Eye (tissue), 1 donor: ENCODE measurements at regions not wholly inside any gene's neighbourhood (a gene's known extent, or its start where the extent isn't known, plus 50 kb on each side); places are given as distances from the start of the nearest gene placed in this dataset.
A peak's percentile ranks its signal among the peaks of the same experiment; 100 is the strongest.

Experiments used
- DNase-seq: peaks from one replicate; pipeline ENCODE4 v3.0.0-alpha.2; 2015

GRCh38 chr3:104810896-104811295, 555.8 kb upstream of the ALCAM start:
- DNase-seq = no peak

GRCh38 chr3:104816008-104816407, 550.7 kb upstream of the ALCAM start:
- DNase-seq = no peak

- no peak for DNase-seq
Measured at GRCh38 chr3:104816716-104817115, 550.0 kb upstream of the ALCAM start.

DNA sequence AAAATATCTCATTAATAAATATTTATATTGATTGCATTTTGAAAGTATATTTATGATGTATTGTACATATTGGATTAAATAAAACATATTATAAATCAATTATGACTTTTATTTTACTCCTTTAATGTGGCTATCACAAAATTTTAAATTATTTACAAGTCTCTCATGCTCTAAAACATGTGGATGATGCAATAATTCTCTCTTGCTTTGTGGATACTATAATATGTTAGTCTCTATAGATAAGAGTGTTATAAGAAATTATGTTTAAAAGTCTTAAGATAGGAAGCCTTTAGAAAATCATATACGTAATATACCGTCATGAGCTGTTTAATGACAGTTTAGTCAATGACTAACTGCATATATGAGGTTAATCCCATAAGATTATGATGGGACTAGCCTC, 547.4 kb upstream of the ALCAM start:
- DNase-seq = no peak

DNA sequence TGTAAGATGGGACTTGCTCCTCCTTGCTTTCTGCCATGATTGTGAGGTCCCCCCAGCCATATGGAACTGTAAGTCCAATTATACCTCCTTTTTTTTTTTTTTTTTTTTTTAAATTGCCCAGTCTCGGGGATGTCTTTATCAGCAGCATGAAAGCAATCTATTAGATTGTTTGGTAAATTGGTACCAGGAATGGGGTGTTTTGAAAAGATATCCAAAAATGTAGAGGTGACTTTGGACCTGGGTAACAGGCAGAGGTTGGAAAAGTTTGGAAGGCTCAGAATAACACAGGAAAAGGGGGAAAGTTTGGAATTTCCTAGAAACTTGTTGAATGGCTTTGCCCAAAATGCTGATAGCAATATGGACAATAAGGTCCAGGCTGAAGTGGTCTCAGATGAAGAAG, 545.8 kb upstream of the ALCAM start:
- no peak for DNase-seq

- DNase-seq = peak; percentile 74
Measured at GRCh38 chr3:104825116-104825515, 541.6 kb upstream of the ALCAM start.

GRCh38 chr3:104831071-104831470, 535.6 kb upstream of the ALCAM start:
- DNase-seq = no peak

- DNase-seq = no peak
Measured at GRCh38 chr3:104832530-104832929, 534.2 kb upstream of the ALCAM start.

DNA sequence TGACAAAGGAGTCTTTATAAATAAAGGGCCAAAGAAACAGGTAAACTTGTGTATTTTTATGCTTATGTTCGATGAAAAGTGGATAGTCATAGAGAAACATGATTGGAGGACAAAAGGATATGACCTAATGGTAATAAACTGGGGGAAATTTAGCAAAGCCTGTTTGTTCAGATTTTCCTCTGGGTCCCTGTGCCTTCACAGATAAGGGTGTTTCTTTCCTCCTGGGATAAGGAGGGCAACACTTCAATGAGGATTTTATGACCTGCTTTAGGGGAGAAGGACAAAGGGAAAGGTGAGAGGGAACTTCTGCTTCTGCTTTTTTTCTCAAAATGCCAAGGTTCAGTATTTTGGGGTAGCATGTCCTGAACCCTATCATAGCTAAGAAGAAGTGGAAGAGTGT, 531.3 kb upstream of the ALCAM start:
- DNase-seq = no peak

DNA sequence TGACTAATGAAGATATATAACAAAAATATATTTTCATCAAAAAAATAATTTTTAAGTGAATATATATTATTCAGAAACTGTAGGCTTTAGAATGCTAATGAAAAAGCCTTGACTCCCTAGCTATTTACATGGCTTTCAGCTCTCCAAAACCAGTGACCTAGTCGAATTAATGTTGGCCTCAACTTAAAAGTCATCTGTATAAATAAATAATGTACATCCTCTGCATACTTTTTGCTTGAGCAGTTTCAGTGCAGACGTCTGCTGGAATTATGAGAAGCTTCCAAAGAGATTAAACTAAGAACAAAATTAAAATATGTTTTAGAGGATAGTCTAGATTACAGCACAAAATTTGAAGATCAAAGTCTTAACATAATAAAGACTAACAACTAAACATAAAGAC, 520.4 kb upstream of the ALCAM start:
- DNase-seq = peak; percentile 19

DNA sequence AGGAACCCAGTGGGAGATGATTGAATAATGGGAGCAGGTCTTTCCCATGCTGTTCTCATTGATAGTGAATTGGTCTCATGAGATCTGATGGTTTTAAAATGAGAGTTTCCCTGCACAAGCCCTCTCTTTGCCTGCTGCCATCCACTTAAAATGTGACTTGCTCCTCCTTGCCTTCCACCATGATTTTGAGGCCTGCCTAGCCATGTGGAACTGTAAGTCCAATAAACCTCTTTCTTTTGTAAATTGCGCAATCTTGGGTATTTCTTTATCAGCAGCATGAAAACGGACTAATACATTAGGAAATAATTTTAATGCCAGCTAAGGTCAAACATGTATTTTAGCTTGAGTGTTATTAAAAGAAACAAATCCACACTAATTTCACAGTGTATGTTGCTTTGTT, 517.6 kb upstream of the ALCAM start:
- DNase-seq = no peak

DNA sequence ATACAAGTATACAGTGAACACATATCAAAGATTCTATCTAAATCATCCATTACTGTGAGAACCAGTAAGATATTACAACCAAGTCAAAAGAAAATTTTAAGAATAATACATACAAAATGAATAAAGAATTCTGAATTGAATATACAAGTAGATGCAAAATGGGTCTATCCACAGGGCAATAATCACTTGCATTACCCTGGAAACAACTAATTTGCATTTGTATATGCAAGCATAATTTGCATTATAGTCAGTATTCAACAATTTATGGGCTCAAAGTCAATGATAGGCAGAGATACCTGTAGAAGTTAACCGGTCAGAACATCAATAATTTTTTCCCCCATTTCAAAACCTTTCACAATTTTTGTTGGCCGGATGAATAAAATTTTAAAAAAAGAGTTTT, 512.2 kb upstream of the ALCAM start:
- DNase-seq = no peak

GRCh38 chr3:104855702-104856101, 511.0 kb upstream of the ALCAM start:
- no peak for DNase-seq

GRCh38 chr3:104856741-104857140, 510.0 kb upstream of the ALCAM start:
- DNase-seq = no peak

DNA sequence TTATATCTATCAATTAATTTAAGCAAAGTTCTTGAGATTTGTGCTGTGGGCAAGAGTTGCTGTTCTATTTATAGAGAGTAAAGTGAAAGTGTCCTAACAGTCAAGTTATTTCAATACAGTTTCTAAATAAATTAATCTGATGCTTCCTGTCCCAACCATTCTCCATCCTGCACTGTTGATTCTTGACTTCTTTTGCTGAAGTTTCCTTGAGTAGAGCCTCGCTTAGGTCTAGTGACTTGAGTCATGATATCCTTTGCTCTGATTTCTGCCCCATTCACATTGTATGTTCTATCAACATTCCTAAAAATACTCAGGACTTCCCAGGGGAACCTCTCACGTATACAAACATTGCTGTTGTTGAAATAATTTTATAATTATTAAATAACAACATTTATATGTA, 498.4 kb upstream of the ALCAM start:
- no peak for DNase-seq

- no peak for DNase-seq
Measured at GRCh38 chr3:104870276-104870675, 496.4 kb upstream of the ALCAM start.

- DNase-seq = no peak
Measured at GRCh38 chr3:104873331-104873730, 493.4 kb upstream of the ALCAM start.

DNA sequence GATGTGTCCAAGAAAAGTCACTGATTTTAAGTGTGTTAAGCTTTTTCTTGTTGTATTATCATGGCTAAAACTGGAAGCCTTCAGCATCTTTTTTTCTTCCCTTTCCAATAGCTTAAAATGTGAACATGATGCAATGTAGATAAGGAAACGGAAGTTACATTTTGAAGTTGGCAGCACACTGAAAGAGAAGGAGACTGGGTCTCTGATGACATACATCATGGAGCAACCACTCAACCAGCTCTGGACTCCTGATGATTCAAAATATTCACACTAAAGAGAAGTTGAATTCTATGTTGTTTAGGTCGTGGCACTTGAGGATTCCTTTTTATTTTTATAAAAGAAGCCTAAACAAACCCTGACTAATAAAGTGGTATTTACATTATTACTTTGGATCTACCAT, 488.3 kb upstream of the ALCAM start:
- no peak for DNase-seq

GRCh38 chr3:104879919-104880318, 486.8 kb upstream of the ALCAM start:
- DNase-seq = no peak

DNA sequence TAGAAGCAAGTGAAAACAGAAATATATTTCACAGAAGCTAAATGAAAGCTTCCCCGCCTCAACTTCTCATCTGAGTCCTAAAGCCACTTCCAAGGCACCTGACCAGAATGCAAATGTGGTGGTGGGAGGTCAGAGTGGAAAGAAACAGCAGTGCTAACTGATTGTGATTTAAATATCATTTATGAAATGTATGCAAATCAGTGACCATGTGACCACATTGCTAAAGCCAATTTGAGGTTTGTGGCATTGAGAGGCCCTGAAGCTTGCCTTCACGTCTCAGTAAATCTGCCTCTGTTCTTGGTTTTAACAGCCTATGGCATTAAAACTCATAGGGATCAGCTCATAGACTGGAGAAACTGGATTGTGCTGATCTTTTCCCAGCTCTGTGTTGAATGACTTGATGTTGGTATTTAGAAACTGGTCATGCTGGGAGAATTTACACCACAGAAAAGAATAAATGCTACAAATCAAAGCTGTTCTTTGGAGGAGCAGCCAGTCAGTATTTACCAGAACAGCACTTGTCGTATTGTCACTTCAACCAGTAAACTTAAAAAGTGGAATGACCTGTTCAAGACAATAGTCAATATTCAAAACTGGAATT, 481.4 kb upstream of the ALCAM start:
- no peak for DNase-seq

DNA sequence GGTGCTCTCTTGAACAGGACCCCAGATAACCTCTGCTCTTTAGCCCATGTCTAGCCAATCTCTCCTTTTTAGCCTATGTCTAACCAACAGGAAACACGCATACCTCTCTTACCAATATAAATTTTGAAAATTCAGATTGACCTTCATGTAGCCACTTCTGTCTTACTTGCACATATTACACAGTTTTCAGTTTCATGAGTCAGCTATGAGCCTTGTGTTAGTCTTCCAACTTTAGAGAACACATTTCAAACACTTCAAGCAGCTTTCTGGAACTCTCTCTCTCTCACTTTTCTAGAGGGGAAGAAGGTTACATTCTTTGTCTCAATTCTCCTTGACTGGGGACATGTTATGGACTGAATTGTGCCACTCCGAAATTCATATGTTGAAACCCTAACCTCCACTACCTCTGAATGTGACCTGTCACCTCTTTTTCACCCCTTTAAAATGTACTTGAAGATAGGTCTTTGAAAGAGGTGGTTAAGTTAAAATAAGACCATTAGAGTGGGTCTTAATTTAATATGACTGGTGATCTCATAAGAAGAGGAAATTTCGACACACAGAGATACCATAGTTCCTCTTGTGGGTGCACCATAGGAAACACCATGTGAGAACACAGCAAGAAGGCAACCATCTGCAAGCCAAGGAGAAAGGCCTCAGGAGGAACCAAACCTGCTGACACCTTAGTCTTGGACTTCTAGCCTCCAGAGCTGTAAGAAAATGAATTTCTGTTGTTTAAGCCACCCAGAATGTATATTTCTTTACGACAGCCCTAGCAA, 480.3 kb upstream of the ALCAM start:
- no peak for DNase-seq

GRCh38 chr3:104887069-104887468, 479.6 kb upstream of the ALCAM start:
- no peak for DNase-seq

DNA sequence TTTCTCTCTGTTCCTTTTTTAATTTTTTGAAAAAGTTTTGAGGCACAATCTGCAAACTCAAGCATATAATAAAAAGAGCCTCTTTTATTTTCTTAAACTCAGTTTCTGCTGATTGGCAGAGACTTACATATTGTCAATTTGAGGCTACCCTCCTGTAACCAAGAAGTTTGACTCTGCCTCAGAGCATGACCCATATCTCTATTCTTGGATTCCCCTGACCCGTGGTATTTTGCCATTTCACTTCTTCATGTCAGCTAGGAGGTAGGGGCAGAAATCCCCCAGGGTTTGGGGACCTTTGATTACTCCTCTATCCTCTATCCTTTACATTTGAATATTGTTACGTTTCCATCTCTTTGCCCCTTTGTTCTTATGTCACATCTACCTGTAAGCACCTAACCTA, 479.1 kb upstream of the ALCAM start:
- DNase-seq = no peak

DNA sequence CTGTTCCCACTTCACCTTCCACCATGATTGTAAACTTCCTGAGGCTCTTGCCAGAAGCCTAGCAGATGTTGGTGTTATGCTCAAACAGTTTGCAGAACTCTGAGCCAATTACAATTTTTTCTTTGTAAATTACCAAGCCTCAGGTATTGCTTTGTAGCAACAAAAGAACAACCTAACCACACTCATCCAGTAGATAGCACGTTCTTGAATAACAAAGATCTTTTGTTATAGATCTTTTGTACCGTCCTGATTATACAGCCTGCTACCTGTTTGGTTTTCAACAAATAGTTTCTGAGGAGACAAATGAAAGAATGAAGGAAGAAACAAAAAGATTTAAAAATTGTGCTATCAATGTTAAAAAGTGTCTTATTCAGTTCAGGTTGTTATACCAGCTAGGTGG, 474.7 kb upstream of the ALCAM start:
- DNase-seq = no peak

DNA sequence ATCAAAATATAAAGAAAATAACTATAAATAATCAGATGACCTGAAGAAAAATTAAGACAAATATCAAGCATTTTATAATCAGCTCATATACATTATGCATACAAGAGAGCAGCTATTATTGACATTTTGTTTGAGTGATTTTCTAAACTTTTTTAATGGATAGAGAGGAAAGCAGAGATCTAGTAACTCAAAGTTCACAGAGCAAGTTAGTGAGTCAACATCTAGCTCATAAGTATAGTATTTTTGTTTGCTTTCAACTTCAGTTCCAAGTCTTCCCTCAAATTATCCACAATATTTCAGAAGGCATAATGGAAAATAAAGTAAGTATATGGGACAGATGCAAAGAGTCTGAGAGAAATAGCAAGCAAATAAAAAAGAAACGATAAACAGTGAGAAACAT, 470.1 kb upstream of the ALCAM start:
- DNase-seq = no peak
